ENCODE measurements at regions not wholly inside any gene's neighbourhood (a gene's known extent, or its start where the extent isn't known, plus 50 kb on each side); places are given as distances from the start of the nearest gene placed in this dataset.
A peak's percentile ranks its signal among the peaks of the same experiment; 100 is the strongest.

DNA sequence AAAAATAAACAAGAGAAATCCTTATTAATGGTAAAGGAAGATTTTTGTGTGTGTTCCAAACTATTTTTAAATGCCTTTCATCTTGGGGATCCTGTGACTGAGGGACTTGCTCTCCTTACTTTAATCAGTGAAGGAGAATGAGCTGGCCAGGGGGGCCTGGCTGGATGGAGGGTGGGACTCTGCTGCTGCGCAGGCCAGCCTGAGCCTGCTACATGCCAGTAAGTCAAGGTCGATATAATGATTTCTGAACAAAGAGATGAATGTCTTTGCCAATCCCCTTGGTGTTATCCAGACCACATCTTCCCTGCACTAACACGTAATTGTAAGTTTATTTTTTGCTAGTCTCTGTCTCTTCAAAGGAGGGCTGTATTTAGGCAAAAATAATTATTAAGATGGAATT, 1679.2 kb upstream of the TENM3 start:
- DNase-seq, result no peak

DNA sequence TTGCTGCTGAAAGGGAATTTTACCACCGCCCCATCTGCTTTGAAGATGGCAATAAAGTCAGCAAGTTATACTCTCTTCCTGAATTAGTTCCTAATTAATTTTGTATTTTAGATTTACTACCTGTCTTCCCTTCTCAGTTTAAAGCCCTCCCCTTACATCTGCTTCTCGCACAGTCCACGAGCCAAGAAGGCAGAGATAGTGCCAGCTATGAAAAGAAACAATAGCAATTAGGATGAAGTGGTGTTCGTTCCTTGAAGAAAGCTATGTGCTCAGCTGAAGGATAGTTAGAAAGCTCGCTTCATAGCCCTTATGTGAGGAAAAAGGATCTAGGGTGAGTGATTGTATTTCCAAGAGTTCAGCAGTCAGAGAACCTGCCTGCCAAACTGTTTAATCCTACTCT, 1678.8 kb upstream of the TENM3 start:
- no peak for DNase-seq

DNA sequence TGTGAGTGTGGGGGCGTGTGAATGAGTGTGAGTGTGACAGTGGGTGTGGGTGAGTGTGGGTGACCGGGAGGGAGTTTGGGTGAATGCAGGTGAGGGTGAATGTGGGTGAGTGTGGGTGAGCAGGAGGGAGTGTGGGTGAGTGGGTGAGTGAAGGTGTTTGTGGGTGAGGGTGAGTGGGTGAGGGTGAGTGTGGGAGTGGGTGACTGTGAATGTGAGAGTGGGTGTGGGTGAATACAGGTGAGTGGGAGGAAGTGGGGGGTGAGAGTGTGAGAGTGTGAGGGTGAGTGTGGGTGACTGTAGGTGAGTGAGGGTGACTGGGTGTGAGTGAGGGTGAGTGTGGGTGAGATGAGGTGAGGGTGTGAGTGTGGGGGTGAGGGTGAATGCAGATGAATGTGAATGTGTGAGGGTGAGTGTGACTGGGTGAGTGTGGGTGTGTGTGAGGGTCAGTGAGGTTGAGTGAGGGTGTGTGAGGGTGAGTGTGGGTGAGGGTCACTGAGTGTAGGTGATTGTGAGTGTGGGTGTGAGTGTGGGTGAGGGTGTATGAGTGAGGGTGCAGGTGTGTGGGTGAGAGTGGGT, 1677.3 kb upstream of the TENM3 start:
- DNase-seq, result no peak

DNA sequence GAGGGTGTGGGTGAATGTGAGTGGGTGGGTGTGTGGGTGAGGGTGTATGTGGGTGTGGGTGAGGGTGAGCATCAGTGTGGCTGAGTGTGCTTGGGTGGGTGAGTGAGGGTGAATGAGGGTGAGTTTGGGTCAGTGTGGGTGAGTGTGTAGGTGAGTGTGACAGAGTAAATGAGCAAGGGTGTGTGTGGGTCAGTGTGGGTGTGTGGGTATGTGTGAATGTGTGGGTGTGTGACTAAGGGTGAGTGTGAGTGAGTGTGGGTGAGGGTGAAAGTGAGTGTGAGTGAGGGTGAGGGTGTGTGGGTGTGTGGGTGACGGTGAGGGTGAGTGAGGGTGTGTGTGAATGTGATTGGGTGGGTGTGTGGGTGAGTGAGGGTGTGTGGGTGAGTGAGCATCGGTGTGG, 1676.7 kb upstream of the TENM3 start:
- no peak for DNase-seq

DNA sequence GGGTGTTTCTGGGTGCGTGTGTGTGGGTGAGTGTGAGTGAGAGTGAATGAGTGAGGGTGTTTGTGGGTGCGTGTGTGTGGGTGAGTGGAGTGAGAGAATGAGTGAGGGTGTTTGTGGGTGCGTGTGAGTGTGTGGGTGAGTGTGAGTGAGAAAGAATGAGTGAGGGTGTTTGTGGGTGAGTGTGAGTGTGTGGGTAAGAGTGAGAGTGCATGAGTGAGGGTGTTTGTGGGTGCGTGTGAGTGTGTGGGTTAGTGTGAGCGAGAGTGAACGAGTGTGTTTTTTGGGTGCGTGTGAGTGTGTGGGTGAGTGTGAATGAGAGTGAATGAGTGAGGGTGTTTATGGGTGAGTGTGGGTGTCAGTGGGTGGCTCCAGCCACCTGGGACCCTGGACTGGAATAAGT, 1676.1 kb upstream of the TENM3 start:
- no peak for DNase-seq

DNA sequence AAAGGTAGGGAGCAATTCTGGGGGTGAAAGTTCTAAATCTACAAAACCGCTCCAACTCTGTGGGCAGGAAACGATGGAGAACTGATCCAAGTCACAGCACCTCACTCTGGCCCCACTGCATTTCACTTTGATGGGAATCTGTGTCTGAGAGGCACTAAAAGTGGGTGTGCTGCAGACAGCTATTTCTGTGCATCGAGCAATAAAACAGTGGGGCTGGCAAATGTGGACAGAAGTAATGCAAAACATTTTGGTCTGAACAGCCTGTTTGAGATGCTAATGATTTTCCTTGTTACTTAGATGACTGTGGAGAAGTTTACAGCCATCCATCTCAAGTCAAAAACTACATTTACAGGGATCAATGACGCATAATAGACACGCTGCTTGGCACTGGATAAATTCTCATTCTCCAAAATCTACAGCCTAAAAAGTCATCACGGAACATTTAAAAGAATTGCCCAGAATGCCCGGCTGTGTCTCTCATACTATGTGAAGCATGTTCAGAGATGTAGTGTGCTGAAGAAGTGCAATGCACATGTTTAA, 1671.6 kb upstream of the TENM3 start:
- DNase-seq, result no peak

DNA sequence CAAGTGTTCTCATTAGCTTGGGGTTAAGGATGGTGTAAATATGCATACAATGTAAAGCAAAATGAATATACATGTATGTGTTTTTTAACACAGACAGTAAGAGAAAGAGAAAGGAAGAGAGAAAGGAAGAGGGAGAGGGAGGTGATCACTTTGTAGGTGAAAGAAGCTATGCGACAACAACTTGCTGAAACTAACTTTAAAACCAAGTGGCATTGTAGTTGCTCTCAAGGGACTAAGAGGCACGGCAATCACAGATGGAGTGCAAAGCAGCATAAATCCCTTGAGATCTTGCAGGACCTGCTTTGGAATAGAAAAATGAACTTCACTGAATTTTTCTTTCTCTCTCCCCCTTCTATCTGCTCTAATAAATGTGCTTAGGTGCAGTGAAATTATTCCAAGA, 1665.0 kb upstream of the TENM3 start:
- no peak for DNase-seq

DNA sequence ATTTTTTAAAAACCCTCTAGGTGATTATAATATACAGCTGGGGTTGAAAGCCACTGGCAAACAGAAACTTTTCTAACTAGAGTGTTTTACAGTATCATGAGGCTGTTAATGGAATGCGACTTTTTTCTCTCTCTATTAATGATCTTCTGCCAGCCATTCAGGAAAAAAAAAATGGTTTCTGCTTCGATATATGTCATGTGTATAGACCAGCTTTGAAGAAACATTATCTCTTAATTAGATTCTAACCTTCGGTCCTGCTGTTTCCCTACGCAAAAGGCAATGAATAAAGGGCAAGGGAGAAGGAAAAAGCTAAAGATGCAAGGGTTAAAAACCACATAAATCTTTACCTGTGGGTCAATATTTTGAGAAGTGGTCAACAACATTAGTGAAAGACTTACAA, 1662.1 kb upstream of the TENM3 start:
- peak in 1 of 2 experiments; percentile 15 for DNase-seq

DNA sequence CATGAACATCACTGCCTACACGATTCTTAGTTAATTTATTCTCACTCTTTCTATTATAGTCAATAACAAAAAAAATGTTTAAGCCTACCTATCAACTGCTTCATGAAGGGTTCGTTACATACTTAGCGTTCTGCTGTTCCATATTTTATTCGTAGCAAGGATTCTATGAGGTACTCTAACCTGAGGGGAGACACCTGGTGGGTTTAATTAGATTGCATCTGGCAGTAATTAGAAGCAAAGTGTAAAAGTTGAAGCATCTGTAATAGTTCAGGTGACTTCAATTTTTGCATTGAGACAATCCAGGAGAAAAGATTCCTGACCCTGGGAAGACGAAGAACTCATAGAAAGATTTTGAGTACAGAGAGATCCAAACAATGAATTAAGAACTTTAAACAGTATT, 1655.8 kb upstream of the TENM3 start:
- DNase-seq, result no peak

DNA sequence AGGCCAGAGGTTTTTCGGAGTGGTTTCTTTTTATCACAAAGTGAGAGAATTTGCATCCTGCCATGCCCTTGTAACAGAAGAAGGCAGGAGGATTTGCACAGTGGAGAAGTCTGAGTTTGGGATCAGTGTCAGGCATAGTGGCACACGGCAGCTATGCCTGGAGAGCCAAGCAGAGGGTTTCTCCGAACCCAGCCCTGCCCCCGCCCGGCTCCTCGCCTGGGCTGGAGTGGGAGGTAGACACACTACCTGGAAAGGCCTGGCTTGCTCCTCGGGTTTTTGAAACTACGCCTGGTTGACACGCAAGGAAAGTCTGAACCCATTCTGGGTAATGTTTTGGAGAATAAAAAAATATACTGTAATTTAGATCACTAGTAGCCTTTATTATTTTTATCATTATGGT, 1653.6 kb upstream of the TENM3 start:
- no peak for DNase-seq

DNA sequence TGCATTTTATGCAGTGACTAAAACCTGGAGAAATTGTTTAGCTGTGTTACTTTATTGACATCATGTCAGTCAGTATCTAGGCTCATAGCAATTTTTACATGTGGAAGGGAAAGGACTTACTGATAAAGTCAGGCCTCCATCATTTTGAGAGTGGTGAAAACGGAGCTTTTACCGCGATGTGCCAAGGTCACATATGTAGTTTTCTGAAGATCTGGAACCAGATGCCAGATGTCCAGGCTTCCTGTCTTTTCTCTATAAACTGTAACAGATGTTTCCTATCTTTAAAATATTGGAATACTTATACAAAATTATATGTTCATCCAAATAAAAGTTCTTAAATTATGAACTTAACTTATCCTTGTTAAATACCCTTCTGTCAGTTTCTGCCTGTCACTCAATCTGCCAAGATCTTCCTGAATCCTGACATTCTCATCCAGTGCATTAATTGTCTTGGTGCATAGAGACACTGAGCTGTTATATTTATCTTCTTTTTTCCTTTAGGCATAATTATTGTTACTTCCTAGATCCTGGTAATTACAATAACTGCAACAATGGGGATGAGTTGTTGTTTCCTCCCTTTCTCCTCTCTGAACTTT, 1646.2 kb upstream of the TENM3 start:
- DNase-seq, result no peak

DNA sequence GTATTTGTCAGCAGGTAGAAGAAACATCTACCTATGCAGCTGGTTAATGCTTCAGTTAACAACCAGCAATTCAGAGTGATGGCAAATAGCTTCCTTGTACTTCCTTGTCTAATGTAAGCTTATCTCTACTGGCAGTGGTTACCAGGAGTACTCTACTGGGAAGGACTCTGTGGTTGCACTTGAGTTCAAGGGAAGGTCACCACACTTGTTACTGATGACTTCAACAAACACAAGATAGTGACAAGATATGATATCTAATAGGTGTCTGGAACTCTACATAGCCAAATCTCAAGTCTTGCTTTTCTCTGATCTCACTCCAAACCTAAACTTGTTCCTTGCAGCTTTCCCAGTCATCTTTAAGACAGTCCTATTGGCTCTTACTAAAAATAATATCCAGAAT, 1644.9 kb upstream of the TENM3 start:
- no peak for DNase-seq

DNA sequence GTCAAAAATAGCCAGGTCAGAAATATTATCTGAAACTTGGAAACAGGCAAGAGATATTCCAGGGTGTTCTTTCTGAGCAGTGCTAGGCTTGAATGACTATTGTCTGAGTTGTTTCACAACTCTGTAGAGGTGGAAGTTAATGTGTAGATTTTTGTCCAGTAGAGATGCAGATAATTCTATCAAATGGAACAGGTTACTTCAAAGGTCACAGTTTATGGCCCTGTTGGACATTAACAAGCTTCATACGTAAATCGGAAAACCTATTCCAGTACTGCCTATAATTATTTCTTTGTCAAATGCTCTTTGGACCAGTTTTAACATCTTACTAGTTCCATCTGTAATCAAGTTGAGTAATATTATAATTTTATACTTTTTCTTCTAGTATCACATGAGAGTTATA, 1639.4 kb upstream of the TENM3 start:
- no peak for DNase-seq

DNA sequence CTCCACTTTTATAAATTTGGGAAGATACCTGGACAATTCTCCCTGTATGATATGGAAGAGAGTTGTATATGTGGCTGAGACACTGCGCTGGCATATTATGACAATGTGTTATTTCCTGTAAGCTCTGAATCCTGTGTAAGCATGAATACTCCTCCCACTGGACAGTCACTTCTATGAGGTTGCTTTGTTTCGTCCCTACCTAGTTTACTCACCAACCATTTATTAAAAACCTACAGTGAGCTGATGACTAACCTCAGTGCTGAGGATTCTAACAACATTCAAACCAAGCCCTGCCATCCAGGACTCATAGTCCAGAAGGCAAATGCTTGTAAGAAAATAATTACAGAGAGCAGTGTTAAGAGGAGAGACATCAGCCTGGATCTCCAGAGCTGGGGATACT, 1632.9 kb upstream of the TENM3 start:
- peak in 1 of 2 experiments; percentile 53 for DNase-seq

DNA sequence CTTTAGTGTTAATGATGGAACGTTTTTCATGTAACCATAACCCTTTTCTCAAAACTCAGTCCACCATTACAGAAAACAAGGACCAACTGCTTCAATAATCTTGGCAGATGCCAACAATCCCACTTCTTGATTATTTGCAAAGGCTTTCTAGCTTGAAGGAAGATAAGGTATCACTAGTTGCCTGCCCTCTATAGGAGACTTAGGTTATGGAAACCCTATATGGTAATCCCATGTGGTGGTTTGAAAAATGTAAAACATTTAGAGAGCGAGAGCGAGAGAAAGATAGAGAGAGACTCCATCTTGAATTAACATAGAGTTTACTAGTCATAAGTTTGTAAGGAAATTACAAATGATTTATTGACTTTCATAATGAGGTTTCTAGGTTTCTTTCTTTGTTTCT, 1627.5 kb upstream of the TENM3 start:
- DNase-seq, result peak; percentile 20 to 52

DNA sequence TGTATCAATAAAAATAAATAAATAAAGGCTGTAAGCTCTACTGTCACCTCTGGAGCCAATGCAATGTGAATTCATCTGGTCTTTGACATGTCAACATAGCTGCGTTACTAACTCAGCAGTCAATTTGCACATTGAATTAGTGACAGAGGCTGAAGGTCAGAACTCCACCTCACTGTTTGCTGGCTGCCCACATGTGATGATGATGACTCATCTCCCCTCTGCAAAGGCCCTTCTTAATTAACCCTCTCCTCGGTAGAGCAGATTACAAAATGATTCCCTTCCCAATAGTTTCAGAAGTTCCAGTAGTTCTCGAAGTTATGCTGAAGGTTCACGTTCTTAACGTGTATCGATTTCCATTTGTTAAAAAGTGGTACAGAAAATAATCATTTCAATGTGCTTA, 1626.0 kb upstream of the TENM3 start:
- DNase-seq, result peak in 1 of 2 experiments; percentile 48

DNA sequence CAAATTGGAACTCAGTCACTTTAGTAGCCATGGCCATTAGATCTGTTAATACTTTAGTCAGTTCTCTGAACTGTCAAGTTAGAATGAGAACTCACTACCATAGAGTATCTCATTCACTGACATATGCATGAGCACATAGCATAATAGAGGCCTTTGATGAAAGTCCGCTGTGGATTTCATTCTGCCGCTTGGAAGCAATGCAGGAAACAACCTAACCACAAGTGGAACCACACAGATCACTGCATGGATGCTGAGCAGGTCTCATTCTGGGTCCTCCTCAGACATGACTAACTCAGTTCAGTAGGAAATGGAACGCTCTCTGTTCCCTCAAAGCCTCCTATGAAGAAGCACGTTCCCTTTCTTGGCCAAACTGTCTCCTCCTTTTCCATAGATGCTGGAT, 1624.8 kb upstream of the TENM3 start:
- no peak for DNase-seq

DNA sequence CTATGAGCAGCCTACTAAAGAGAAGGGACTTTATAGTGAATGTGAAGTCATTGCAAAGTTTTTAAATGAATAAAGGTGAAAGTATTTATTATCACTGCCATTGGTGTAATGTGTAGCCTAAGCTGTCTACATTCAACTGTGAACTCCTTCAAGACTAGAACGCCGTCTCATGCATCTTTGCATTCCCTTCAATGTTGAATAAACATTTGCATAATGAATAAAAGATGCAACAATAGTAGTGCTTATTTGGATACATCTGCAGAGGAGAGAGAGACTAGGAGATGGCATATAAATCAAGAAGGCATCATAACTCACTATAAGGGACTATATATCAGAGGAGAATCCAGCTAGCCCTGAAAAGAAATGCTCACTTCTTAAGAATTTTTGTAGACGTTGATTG, 1623.8 kb upstream of the TENM3 start:
- no peak for DNase-seq

DNA sequence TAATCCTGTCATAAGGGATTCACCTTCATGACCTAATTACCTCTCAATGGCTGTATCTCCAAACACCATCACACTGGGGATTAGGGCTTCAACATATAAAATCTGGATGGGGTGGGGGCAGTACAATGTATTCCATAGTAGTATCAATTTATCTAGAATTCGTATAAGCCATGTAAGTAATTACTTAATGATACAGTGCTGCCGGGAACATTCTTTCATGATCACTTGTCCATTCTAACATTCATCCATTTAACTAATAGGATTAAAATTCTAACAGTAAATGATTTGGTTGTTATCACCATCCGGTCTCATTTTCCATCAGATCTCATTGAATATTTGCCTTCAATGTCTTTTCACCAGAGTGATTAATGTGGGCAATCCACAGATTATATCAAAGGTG, 1620.9 kb upstream of the TENM3 start:
- DNase-seq, result no peak

DNA sequence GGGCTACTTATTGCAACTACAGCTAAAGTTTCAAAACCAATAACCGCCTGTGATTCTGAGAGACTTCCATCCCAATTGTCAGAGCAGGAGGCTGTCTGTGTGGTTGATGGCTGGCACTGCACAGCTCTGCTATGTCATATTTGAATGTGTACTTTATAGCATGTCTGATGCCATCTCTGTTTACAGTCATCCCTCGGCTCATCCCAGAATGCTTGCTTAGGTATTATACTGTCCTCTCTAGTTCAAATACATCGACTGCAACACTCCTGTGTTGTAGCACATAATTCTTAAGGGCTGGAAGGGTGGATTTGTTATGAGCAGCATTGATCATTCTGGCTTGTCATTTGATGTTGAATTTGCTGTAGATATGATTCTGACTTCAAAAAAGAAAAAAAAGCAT, 1617.5 kb upstream of the TENM3 start:
- peak in 1 of 2 experiments; percentile 26 for DNase-seq

DNA sequence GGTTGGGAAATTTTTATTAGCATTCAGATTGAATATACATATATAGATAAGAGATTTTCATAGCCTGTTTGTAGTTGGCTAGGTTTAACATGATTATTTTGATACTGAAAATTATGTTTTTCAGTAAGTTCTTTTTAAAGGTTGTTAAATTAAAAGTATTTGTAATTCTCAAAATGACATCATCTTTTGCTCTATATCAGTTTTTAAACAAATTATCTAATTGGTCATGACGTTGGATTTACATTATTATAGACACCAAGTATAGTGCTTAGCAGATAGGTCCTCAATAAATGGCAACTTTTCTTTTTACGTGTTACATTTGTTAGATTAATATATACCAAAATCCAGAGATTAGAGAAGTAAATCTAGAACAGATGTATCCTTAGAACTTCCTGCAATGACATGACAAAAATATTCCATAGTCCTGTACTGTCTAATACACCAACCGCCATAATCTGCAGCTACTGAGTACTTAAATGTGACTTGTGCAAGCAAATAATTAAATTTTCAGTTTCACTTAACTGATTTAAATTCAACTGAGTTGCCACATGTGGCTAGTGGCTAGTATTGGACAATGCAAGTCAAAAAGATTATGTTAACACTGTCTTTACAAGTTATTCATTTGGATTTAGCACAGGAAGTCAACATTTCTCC, 1613.1 kb upstream of the TENM3 start:
- DNase-seq, result no peak

DNA sequence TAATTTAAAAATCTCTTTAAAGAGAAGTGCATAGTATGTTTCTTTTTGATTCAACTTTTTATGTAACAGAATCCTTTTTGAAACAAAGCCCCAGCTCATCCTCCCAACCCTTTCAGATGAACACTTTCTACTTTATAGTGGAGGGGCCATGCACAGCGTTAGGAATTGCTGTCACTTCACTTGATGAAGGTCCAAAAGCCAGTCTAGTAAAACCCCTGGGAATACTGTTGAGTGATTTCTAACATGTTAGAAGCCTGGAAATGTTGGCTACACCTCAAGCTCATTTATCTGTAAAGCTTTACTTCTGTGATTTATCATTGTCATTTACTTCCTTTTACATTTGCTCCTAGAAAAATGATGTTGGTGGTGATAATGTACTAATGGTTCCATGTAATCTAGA, 1608.9 kb upstream of the TENM3 start:
- DNase-seq, result no peak

DNA sequence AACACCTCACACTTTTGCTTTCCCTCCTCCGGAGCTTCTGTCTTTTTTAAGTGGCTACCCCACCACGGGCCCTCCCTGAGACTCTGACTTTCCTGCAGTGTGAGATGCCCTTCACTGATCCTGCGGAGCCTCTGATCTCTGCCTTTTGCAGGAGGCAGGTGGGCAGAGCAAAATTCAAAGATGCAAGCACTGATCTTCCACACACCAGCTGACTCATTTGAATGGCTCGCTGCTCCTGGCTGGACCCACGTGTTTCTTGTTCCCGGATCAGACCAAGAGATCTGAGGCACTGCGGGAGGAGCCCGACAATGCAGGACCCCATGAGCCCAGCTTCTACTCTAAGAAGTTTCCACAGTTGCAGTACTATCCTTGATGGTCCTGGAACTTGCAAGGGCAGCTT, 1607.9 kb upstream of the TENM3 start:
- no peak for DNase-seq

DNA sequence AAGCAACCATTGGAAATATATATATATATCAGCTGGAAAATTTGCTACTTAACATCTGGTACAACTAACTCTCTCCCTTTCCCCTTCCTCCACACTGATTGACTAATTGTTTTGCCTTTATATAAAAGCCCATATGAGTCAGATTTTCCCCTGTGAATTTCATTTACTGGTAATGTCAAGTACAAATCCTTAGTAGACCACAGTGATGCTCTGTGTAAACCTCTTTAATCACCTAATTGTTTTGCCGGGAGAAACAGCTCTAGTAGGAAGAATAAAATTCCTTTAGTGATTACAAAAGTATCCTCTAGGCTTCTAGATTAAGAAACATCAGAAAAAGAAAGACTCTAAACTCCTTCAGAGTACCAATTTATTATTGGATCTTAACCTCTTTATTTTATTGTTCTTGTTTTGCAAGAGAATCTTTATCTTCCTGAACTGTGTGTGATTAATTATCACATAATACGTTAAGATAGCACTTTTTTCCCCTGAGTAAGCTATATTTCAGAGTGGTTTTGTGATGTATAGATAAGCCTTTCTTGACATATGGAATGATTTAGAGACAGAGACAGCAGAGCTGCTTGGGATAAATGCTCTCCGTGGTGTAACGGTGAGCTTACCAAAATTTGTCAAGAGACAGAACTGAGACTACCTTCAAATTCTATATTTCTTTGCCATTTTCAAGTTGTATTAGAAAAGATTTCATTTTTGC, 1606.4 kb upstream of the TENM3 start:
- DNase-seq, result no peak

Data from NCI-H2081 (cell line).